ENCODE measurements at regions not wholly inside any gene's neighbourhood (a gene's known extent, or its start where the extent isn't known, plus 50 kb on each side); places are given as distances from the start of the nearest gene placed in this dataset.

- Histone ChIP-seq H3K36me3 (no peaks in the 10 kb centered on the region), H3K27ac (no peak overlapping the region), H3K4me3 (no peak overlapping the region), H3K27me3 (replicated peaks; ENCODE audit: insufficient read depth) (no peaks in the 10 kb centered on the region), H3K4me1 (replicated peaks) (no peaks in the 10 kb centered on the region), H3K9me3 (no peaks in the 10 kb centered on the region)
- DNase-seq (ENCODE audit: low spot score): no peak
- WGBS: 87% methylated on average over 6 of the region's 6 CpGs
- TF ChIP-seq CTCF (IDR thresholded peaks at IDR 0.05): no peak
- TF ChIP-seq POLR2AphosphoS5 (IDR thresholded peaks at IDR 0.05): no peak
- no peak for TF ChIP-seq POLR2A (IDR thresholded peaks at IDR 0.05)
- intact Hi-C loops (cut with DNase I): no loop called here
These were observed 271.6 kb upstream of the MAP3K1 start for GRCh38 chr5:56543441-56544388.

- H3K4me1 ChIP-seq (replicated peaks): no peaks in the 10 kb centered on the region
- 89% methylated on average over 4 of the region's 4 CpGs for WGBS
- no peak overlapping the region for H3K4me3 ChIP-seq
- no peak for TF ChIP-seq POLR2A (IDR thresholded peaks at IDR 0.05)
- TF ChIP-seq CTCF (IDR thresholded peaks at IDR 0.05): no peak
- H3K27me3 ChIP-seq (replicated peaks; ENCODE audit: insufficient read depth): no peaks in the 10 kb centered on the region
- no peaks in the 10 kb centered on the region for H3K9me3 ChIP-seq
- intact Hi-C loops (cut with DNase I): no loop called here
- H3K27ac ChIP-seq: no peak overlapping the region
- H3K36me3 ChIP-seq: no peaks in the 10 kb centered on the region
- no peak for DNase-seq (ENCODE audit: low spot score)
These were observed 275.1 kb upstream of the MAP3K1 start for GRCh38 chr5:56540266-56540665.

- Histone ChIP-seq H3K27me3 (replicated peaks; ENCODE audit: insufficient read depth) (no peaks in the 10 kb centered on the region), H3K4me3 (no peak overlapping the region), H3K36me3 (no peaks in the 10 kb centered on the region), H3K27ac (no peak overlapping the region), H3K9me3 (no peaks in the 10 kb centered on the region), H3K4me1 (replicated peaks) (no peaks in the 10 kb centered on the region)
- intact Hi-C loops (cut with DNase I): no loop called here
- 98% methylated on average over 6 of the region's 6 CpGs for WGBS
- TF ChIP-seq POLR2A (IDR thresholded peaks at IDR 0.05): no peak
- DNase-seq (ENCODE audit: low spot score): no peak
These were observed 276.8 kb upstream of the MAP3K1 start for GRCh38 chr5:56538580-56538979.

GRCh38 chr5:56535347-56535746 lies 280.0 kb upstream of the MAP3K1 start:
- H3K27me3 ChIP-seq (replicated peaks; ENCODE audit: insufficient read depth): no peaks in the 10 kb centered on the region
- intact Hi-C loops (cut with DNase I): no loop called here
- 100% methylated on average over 1 of the region's 1 CpG for WGBS
- no peak overlapping the region for H3K27ac ChIP-seq
- TF ChIP-seq POLR2A (IDR thresholded peaks at IDR 0.05) (no peak), CTCF (IDR thresholded peaks at IDR 0.05) (no peak), POLR2AphosphoS5 (IDR thresholded peaks at IDR 0.05) (no peak)
- H3K36me3 ChIP-seq: no peaks in the 10 kb centered on the region
- no peak overlapping the region for H3K4me3 ChIP-seq
- H3K4me1 ChIP-seq (replicated peaks): no peaks in the 10 kb centered on the region
- DNase-seq (ENCODE audit: low spot score): no peak
- H3K9me3 ChIP-seq: no peaks in the 10 kb centered on the region

- no peaks in the 10 kb centered on the region for H3K4me1 ChIP-seq (replicated peaks)
- H3K27ac ChIP-seq: peak overlapping the region; percentile 10 to 51
- DNase-seq (ENCODE audit: low spot score): peak; percentile 66
- intact Hi-C loops (cut with DNase I): no loop called here
- H3K36me3 ChIP-seq: no peaks in the 10 kb centered on the region
- no peaks in the 10 kb centered on the region for H3K9me3 ChIP-seq
- TF ChIP-seq CTCF (IDR thresholded peaks at IDR 0.05) (no peak), POLR2A (IDR thresholded peaks at IDR 0.05) (peak; percentile 4), POLR2AphosphoS5 (IDR thresholded peaks at IDR 0.05) (peak; percentile 78)
- whole genome bisulfite sequencing: 57% methylated on average over 6 of the region's 6 CpGs
- no peaks in the 10 kb centered on the region for H3K27me3 ChIP-seq (replicated peaks; ENCODE audit: insufficient read depth)
- H3K4me3 ChIP-seq: no peak overlapping the region
These were observed 281.1 kb upstream of the MAP3K1 start for GRCh38 chr5:56534102-56534829.

Data from prostate gland (tissue), 2 donors.